CD4-positive, alpha-beta T cell (primary cell): ENCODE measurements at regions not wholly inside any gene's neighbourhood (a gene's known extent, or its start where the extent isn't known, plus 50 kb on each side); places are given as distances from the start of the nearest gene placed in this dataset.

ENCODE experiments used
- ATAC-seq: fragments of 200-7000 bp; cut with Tn5 transposase; one replicate; pipeline ENCODE4 v1.10.0; 2022; ENCODE audit warnings: mild to moderate bottlenecking; ENCODE audit not compliant: poor library complexity
- CTCF ChIA-PET: fragments of 350-600 bp; sonication (Branson Sonifier 250); formaldehyde crosslinking; loops from one replicate; lab custom pipeline; 2021; ENCODE audit warnings: antibody characterized with exemption, inconsistent platforms; lab: Charles Lee
- POLR2A ChIA-PET: fragments of 350-600 bp; sonication (Branson Sonifier 250); formaldehyde crosslinking; loops from one replicate; lab custom pipeline; 2021; ENCODE audit warnings: antibody characterized with exemption, inconsistent platforms; lab: Charles Lee
- DNase-seq, 14 experiments: peaks; one replicate each; pipeline ENCODE4 v3.0.0-alpha.2; 2013 to 2020; ENCODE audit warnings: mixed read lengths in 2 of 14
- H3K27ac ChIP-seq, 2 donors: one replicate each; pipeline versions ENCODE4 v1.5.1 to v1.7.0; 2013; ENCODE audit warnings: low read length in 2 of 2, low read depth in 1 of 2, mild to moderate bottlenecking in 1 of 2
- H3K27me3 ChIP-seq, 2 experiments: 1 replicate in 1 of 2; 2 replicates in 1 of 2; pipeline versions ENCODE4 v1.6.1 to v1.7.0; 2013; ENCODE audit warnings: low read length in 2 of 2, control low read depth in 1 of 2, mild to moderate bottlenecking in 1 of 2, moderate library complexity in 1 of 2; ENCODE audit not compliant: insufficient read depth in 2 of 2, control insufficient read depth in 1 of 2
- H3K36me3 ChIP-seq: one replicate; pipeline ENCODE4 v1.6.1; 2013; ENCODE audit warnings: low read length, control low read depth; ENCODE audit not compliant: insufficient read depth
- H3K4me1 ChIP-seq: one replicate; pipeline ENCODE4 v1.6.1; 2013; ENCODE audit warnings: low read length, control low read depth; ENCODE audit not compliant: insufficient read depth
- H3K4me3 ChIP-seq: one replicate; pipeline ENCODE4 v1.5.1; 2013; ENCODE audit warnings: mild to moderate bottlenecking, low read length, moderate library complexity
- H3K9me3 ChIP-seq, 2 experiments: 1 replicate in 1 of 2; 2 replicates in 1 of 2; pipeline versions ENCODE4 v1.6.1 to v1.7.0; 2013; ENCODE audit warnings: low read length in 2 of 2, mild to moderate bottlenecking in 2 of 2, control low read depth in 1 of 2, moderate library complexity in 1 of 2; ENCODE audit not compliant: control insufficient read depth in 1 of 2, insufficient read depth in 1 of 2
- H3K27ac Mint-ChIP-seq: one replicate; pipeline ENCODE4 v1.8.0; 2020; ENCODE audit warnings: mixed read lengths
- H3K27me3 Mint-ChIP-seq: one replicate; pipeline ENCODE4 v1.8.0; 2021; ENCODE audit warnings: mixed read lengths
- H3K36me3 Mint-ChIP-seq: one replicate; pipeline ENCODE4 v1.8.0; 2021; ENCODE audit warnings: low read depth, mixed read lengths
- H3K4me1 Mint-ChIP-seq: one replicate; pipeline ENCODE4 v1.8.0; 2021; ENCODE audit warnings: low read depth, mixed read lengths
- H3K4me3 Mint-ChIP-seq: one replicate; pipeline ENCODE4 v1.8.0; 2020; ENCODE audit warnings: mild to moderate bottlenecking, mixed read lengths
- H3K9me3 Mint-ChIP-seq: one replicate; pipeline ENCODE4 v1.8.0; 2020; ENCODE audit warnings: mixed read lengths
- intact Hi-C, 2 experiments: fragments of 100-400 bp; cut with DNase I in 1 of 2; cut with micrococcal nuclease in 1 of 2; formaldehyde crosslinking; loops; one replicate each; pipeline versions ENCODE4 v1.15.1 to v1.9.0; 2023 to 2025; cut with DNase I, micrococcal nuclease
- TF ChIP-seq, protein P1 (sequence below): fragments of 200-600 bp; IDR thresholded peaks from one replicate; pipeline ENCODE4 v1.8.0; 2022; ENCODE audit warnings: antibody characterized with exemption, mild to moderate bottlenecking

DNA sequence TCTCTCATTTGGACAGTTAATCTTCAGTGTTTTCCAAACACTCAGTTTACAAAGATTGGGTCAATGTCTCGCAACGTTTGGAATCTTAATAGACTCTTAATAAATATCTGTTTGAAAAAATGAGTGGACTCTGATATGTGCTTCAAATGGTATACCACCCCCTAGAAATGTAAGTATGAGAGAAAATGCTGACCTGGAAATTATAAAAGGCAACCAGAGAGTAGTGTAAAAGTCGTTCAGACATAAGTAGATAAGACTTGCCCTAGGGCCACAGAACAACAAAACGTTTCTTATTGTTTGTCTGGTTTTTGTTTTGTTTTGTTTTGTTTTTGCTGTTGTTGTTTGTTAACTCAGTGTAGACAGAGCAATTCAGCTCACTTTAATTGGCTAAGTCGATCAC lies 97.4 kb upstream of the SPTLC3 start:
- CTCF ChIA-PET, result no interaction called here
- no peaks in the 10 kb centered on the region for H3K9me3 ChIP-seq
- H3K27me3 Mint-ChIP-seq, result no peaks in the 10 kb centered on the region
- no peaks in the 10 kb centered on the region for H3K9me3 Mint-ChIP-seq
- H3K4me1 Mint-ChIP-seq, result no peaks in the 10 kb centered on the region
- H3K27ac ChIP-seq, result no peak overlapping the region
- no peak for ATAC-seq
- POLR2A ChIA-PET, result no interaction called here
- no peak overlapping the region for H3K27ac Mint-ChIP-seq
- H3K4me1 ChIP-seq, result no peaks in the 10 kb centered on the region
- no peaks in the 10 kb centered on the region for H3K36me3 ChIP-seq
- H3K4me3 Mint-ChIP-seq, result no peak overlapping the region
- H3K4me3 ChIP-seq, result no peak overlapping the region
- no peak for DNase-seq
- intact Hi-C loops, result no loop called here
- H3K27me3 ChIP-seq, result no peaks in the 10 kb centered on the region
- TF ChIP-seq, protein P1, sequence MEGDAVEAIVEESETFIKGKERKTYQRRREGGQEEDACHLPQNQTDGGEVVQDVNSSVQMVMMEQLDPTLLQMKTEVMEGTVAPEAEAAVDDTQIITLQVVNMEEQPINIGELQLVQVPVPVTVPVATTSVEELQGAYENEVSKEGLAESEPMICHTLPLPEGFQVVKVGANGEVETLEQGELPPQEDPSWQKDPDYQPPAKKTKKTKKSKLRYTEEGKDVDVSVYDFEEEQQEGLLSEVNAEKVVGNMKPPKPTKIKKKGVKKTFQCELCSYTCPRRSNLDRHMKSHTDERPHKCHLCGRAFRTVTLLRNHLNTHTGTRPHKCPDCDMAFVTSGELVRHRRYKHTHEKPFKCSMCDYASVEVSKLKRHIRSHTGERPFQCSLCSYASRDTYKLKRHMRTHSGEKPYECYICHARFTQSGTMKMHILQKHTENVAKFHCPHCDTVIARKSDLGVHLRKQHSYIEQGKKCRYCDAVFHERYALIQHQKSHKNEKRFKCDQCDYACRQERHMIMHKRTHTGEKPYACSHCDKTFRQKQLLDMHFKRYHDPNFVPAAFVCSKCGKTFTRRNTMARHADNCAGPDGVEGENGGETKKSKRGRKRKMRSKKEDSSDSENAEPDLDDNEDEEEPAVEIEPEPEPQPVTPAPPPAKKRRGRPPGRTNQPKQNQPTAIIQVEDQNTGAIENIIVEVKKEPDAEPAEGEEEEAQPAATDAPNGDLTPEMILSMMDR, result no peak
- no peaks in the 10 kb centered on the region for H3K36me3 Mint-ChIP-seq

DNA sequence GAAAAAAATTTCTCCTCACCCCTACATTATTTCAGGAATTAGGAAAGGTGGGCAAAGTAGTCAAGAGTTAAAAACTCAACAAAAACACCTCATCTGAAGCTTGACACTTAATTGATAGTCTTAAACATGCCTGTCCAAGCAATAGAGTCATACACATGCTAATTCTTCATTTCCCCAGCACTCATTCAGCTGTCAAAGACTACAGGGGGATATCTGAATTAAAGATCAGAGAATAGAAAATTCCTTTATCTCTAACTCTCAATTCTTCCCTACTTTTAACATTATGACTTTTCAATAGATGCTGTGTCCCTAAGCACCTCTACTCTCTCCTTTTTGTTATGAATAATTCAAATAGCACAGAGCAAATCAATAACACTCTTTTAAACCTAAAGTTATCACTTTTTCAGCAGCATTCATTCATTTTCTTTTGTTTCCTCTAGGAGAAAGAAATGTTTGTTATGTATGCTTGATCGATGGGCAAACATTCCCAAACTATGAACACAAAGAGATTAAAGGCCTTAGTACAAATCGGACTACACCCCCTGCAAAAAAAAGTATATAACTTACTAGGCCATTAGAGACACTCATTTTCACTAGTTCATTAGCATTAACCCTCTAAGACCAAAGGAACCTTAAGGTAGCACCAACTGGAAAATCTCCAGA lies 94.9 kb upstream of the SPTLC3 start:
- H3K27me3 ChIP-seq, result no peaks in the 10 kb centered on the region
- TF ChIP-seq, protein P1, result no peak
- Mint-ChIP-seq H3K27ac (no peak overlapping the region), H3K36me3 (no peaks in the 10 kb centered on the region), H3K9me3 (no peaks in the 10 kb centered on the region), H3K4me3 (no peak overlapping the region), H3K27me3 (no peaks in the 10 kb centered on the region), H3K4me1 (no peaks in the 10 kb centered on the region)
- no peaks in the 10 kb centered on the region for H3K9me3 ChIP-seq
- ChIA-PET CTCF (no interaction called here), POLR2A (no interaction called here)
- DNase-seq (no peak), ATAC-seq (no peak)
- H3K27ac ChIP-seq, result no peak overlapping the region
- intact Hi-C loops, result no loop called here
- no peaks in the 10 kb centered on the region for H3K4me1 ChIP-seq
- no peaks in the 10 kb centered on the region for H3K36me3 ChIP-seq
- H3K4me3 ChIP-seq, result no peak overlapping the region

DNA sequence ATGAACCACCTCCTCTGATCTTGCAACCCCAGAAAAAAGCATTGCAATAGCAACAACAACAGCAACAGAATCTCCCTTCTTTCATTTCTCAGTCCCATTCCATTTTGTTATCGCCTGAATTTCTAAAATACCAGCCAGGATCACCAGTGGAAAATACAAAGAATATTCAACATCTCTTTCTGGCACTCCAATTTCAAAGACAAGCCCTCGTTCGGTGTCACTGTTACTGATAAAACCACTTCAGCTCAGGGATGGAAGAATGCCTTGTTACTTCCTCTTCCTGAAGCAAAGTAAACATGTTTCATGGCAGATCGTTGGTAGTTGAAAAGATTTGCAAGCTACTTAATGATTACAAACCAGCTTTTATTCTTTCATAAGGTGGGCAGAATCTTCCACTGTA lies 94.0 kb upstream of the SPTLC3 start:
- H3K27ac ChIP-seq, result no peak overlapping the region
- CTCF ChIA-PET, result no interaction called here
- TF ChIP-seq, protein P1, result no peak
- ATAC-seq (no peak), DNase-seq (no peak)
- Mint-ChIP-seq H3K27ac (no peak overlapping the region), H3K9me3 (no peaks in the 10 kb centered on the region), H3K4me3 (no peak overlapping the region), H3K36me3 (no peaks in the 10 kb centered on the region), H3K27me3 (no peaks in the 10 kb centered on the region), H3K4me1 (no peaks in the 10 kb centered on the region)
- no peaks in the 10 kb centered on the region for H3K9me3 ChIP-seq
- POLR2A ChIA-PET, result no interaction called here
- no peaks in the 10 kb centered on the region for H3K4me1 ChIP-seq
- no peaks in the 10 kb centered on the region for H3K27me3 ChIP-seq
- H3K36me3 ChIP-seq, result no peaks in the 10 kb centered on the region
- no peak overlapping the region for H3K4me3 ChIP-seq
- intact Hi-C loops, result no loop called here
